Jurkat, Clone E6-1 (cell line): ENCODE measurements at regions not wholly inside any gene's neighbourhood (a gene's known extent, or its start where the extent isn't known, plus 50 kb on each side); places are given as distances from the start of the nearest gene placed in this dataset.
A peak's percentile ranks its signal among the peaks of the same experiment; 100 is the strongest.
"Not testable (repeated sequence)": the region's sequence is repeated elsewhere in the genome, so short reads cannot be mapped to it uniquely, and the experiment has no call there.

Source experiments
- DNase-seq: peaks from one replicate; pipeline ENCODE4 v3.0.0-alpha.2; 2011; ENCODE audit warnings: low read depth, low spot score
- H3K4me3 ChIP-seq: 2 replicates; pipeline ENCODE4 v1.5.1; 2011; ENCODE audit warnings: mild to moderate bottlenecking, low read length, control low read depth, moderate library complexity

- DNase-seq, H3K4me3 ChIP-seq: not testable (repeated sequence)
These were observed 294.5 kb upstream of the NPAP1 start for GRCh38 chr15:24381103-24381502.

GRCh38 chr15:24385258-24385657 lies 290.3 kb upstream of the NPAP1 start:
- H3K4me3 ChIP-seq = not testable (repeated sequence)

GRCh38 chr15:24394303-24394702 lies 281.3 kb upstream of the NPAP1 start:
- DNase-seq = no peak
- no peak overlapping the region for H3K4me3 ChIP-seq

More at GRCh38 chr15:24385258-24385657, 290.3 kb upstream of the NPAP1 start:
- DNase-seq = peak; percentile 1

DNA sequence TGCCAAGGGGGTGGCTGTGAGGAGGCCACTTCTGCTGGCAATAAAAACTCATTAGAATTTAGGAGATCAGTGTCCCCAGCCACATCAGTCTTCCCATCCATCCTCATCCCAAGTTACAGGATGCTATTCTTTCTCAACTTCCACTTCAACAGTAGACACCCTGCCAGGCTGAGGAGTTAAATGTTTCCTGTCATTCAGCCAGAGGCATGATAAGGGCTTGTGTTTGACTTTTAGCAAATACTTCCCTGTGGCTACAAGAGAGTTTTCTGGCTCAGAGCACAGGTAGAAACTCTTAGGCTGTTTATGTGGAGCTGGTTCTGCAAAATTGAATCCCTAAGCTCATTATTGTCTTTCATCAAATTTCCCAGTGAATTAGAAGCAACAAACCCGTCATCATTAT lies 262.9 kb upstream of the NPAP1 start:
- H3K4me3 ChIP-seq, DNase-seq: not testable (repeated sequence)

DNA sequence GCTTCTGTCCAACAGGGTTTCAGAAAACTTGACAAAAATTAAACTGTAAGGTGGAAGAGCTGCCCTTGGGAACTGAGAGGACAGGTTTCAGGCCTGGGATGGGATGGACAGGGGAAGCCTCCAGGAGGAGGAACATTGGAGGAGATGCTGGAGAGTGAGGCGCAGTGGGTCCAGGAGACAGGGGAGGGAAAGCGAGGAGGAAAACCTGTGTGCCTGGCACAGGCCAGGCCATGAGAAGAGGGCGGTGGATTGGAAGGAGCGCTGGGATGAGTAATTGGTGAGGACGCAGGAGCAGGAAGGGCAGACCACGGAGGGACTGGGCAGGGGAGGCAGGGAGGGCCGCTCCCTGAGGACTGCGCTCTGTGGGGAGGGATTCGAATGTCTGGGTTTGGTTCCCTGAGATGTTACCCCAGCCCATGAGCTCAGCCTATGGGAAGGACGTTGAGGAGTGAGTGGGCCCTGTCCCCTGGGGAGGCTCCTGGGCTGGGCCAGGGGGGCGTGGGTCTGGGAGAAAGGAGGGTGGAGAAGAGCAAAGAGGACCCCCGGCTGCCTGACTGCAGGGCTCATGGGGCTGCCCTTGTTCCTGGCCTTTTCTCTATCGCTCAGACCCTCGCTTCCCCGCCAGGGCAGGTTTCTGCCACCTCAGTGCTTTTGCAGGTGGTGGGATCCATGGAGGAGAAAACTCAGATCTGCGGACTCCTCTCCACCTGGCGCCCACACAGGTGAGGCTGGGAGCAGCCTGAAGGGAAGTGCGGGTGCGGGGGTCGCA lies 249.1 kb upstream of the NPAP1 start:
- DNase-seq, H3K4me3 ChIP-seq: not testable (repeated sequence)

DNA sequence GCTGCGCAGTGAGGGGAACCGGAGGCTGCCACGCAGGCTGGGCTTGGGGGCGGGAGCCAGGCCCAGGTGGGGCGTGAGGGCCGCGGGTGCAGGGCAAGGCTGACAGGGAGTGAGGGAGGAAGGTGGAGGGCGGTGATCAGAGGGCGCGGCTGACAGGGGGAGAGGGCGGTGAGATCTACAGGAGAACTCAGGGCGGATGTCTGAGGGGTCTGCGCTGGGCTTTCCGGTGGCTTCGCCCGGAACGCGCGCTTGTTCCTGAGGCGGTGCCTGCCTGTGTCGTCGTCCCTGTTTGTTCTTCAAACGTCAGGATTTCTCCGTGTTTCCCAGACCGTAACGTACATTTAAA lies 248.5 kb upstream of the NPAP1 start:
- not testable (repeated sequence) for DNase-seq

DNA sequence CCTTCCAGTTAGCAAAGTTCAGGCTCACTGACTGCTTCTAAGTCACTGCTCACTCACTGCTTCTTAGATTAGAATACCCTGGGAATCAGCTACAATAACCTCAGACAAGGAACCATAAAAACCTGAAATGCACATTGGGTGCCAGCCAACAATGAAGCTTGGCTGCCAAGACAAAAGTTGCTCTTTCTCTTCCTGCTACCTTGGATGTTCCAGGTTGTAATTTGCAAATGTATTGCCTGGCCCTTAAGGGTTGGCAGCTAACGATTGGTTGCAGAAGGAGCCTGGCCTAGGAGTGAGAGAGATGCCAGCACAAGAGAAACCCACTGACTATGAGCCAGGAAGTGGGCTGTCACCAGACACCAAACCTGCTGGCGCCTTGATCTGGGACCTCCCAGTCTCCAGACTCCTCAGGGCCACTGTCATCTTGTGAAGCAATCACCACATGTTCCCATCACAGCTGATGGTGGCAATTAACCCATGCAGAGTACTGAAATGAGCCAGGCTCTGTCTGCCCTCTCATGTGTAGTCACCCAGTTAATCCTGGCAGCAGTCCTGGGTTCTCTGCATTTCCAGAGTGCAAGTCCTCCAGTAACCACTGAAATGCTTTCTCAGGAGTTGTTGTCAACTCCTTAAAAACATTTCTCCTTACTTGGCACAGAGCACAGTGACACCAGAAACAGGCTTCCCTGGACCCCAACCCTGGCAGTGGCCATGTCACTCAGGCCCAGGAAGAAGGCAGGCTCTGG lies 240.3 kb upstream of the NPAP1 start:
- not testable (repeated sequence) for H3K4me3 ChIP-seq
- peak; percentile 65 for DNase-seq

More for the DNA sequence above, 248.5 kb upstream of the NPAP1 start:
- H3K4me3 ChIP-seq = not testable (repeated sequence)

DNA sequence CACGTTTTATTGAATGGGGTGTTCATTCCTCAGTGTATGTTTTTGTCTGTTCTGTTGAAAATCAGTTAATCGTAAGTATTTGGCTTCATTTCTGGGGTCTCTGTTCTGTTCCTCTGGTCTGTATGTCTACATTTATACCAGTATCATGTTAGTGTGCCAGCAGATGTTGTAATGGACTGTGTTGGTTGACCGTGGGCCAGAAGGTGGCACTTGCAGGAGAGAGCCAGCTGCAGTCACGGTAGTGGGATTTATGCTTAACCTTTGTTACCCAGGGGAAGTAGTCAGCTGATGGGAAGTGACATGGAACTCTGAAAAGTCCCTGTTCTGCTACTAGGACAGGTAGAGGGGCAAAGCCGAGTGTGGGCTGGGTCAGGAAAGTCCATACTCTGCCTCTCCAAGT lies 238.3 kb upstream of the NPAP1 start:
- H3K4me3 ChIP-seq, DNase-seq: not testable (repeated sequence)

DNA sequence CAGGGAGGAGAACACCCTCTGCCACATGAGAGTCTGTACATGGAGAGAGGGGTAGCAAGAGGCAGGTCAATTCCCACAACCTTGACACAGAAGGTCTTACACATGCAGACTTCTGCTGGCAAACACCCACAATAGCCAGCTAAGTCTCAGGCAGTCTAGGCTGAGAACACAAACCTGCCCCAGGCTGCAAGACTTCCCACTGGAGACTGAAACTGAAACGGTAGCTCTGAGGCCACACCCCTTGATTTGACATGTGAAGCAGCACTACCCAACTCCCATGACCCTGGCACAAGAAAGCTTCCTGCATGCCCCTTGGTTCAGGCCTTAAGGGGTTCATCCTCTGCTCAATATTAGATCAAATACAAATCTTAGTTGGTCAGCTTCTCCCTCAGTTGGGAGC lies 237.8 kb upstream of the NPAP1 start:
- not testable (repeated sequence) for H3K4me3 ChIP-seq
- peak; percentile 5 for DNase-seq

DNA sequence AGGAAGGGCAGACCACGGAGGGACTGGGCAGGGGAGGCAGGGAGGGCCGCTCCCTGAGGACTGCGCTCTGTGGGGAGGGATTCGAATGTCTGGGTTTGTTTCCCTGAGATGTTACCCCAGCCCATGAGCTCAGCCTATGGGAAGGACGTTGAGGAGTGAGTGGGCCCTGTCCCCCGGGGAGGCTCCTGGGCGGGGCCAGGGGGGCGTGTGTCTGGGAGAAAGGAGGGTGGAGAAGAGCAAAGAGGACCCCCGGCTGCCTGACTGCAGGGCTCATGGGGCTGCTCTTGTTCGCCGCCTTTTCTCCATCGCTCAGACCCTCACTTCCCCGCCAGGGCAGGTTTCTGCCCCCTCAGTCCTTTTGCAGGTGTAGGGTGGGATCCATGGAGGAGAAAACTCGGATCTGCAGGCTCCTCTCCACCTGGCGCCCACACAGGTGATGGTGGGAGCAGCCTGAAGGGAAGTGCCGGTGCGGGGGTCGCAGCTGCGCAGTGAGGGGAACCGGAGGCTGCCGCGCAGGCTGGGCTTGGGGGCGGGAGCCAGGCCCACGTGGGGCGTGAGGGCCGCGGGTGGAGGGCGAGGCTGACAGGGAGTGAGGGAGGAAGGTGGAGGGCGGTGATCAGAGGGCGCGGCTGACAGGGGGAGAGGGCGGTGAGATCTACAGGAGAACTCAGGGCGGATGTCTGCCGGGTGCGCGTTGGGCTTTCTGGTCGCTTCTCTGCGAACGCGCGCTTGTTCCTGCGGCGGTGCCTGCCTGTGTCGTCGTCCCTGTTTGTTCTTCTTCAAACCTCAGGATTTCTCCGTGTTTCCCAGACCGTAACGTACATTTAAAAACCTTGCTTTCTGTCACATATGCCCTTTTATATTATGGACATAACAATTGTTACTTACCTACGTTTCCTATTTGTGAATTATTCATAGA lies 198.2 kb upstream of the NPAP1 start:
- not testable (repeated sequence) for DNase-seq, H3K4me3 ChIP-seq

- H3K4me3 ChIP-seq = not testable (repeated sequence)
- peak; percentile 8 for DNase-seq
These were observed 189.5 kb upstream of the NPAP1 start for GRCh38 chr15:24485885-24486567.

- not testable (repeated sequence) for DNase-seq
These were observed 187.2 kb upstream of the NPAP1 start for GRCh38 chr15:24488164-24488907.

DNA sequence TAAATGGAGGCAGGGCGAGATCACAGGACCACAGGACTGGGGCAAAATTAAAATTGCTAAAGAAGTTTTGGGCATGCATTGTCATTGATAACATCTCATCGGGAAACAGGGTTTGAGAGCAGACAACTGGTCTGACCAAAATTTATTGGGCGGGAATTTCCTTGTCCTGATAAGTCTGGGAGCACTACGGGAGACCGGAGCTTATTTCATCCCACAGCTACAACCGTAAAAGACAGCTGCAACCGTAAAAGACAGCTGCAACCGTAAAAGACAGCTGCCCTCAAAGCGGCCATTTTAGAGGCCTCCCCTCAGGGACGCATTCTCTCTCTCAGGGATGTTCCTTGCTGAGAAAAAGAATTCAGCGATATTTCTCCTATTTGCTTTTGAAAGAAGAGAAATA lies 170.4 kb upstream of the NPAP1 start:
- not testable (repeated sequence) for DNase-seq

More at GRCh38 chr15:24488164-24488907, 187.2 kb upstream of the NPAP1 start:
- not testable (repeated sequence) for H3K4me3 ChIP-seq

GRCh38 chr15:24509714-24510113 lies 165.9 kb upstream of the NPAP1 start:
- not testable (repeated sequence) for DNase-seq, H3K4me3 ChIP-seq

More for the DNA sequence above, 170.4 kb upstream of the NPAP1 start:
- H3K4me3 ChIP-seq = not testable (repeated sequence)

DNA sequence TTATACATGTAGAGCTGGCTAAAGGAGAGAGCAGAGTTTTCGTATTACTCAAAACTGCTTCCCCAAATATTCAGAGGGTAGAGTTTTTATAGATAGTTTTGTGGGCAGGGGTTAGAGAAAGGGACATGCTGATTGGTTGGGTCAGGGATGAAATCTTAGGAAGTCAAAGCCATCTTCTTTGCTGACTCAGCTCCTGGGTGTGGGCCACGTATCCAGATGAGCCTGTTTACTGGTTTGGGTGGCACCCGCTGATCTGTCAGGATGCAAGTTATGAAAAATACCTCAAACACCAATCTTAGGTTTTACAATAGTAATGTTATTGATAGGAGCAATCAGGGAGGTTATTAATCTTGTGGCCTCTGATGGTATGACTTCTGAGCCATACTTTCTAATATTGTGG lies 164.0 kb upstream of the NPAP1 start:
- not testable (repeated sequence) for DNase-seq, H3K4me3 ChIP-seq

DNA sequence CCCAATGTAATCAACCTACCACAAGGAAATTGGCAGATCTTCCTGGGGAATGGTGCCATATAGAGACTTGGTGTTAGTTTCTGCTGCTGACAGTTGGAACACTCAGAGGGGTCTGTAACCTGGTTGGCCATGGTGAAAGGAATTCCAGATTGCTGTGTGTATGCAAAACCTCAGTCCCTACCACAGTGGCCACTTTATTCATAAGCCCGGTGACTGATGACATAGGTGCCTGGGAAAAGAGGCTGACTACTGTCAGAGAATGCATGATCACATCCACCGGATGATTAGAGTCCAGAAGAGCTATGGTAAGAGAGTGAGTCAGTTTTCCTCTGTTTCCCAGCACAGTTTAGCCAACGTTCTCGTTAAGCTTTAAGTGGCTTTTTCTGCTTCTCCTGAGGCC lies 156.8 kb upstream of the NPAP1 start:
- not testable (repeated sequence) for DNase-seq

GRCh38 chr15:24531235-24531634 lies 144.3 kb upstream of the NPAP1 start:
- not testable (repeated sequence) for DNase-seq, H3K4me3 ChIP-seq

More for the DNA sequence above, 156.8 kb upstream of the NPAP1 start:
- not testable (repeated sequence) for H3K4me3 ChIP-seq

GRCh38 chr15:24534032-24534431 lies 141.5 kb upstream of the NPAP1 start:
- DNase-seq, H3K4me3 ChIP-seq: not testable (repeated sequence)
